AG04449 (cell line): ENCODE measurements at regions not wholly inside any gene's neighbourhood (a gene's known extent, or its start where the extent isn't known, plus 50 kb on each side); places are given as distances from the start of the nearest gene placed in this dataset.

Experiments used
- CTCF ChIA-PET: fragments of 350-600 bp; formaldehyde crosslinking; extraction: SDS; loops from one replicate; lab custom pipeline; 2021; ENCODE audit warnings: antibody characterized with exemption; lab: Yijun Ruan, JAX
- POLR2A ChIA-PET: fragments of 400-600, 350-600 bp; formaldehyde crosslinking; extraction: SDS; loops from one replicate; lab custom pipeline; 2020; ENCODE audit warnings: antibody characterized with exemption, inconsistent platforms; lab: Yijun Ruan, JAX
- DNase-seq: peaks from one replicate; pipeline ENCODE4 v3.0.0-alpha.2; 2010; ENCODE audit warnings: low read depth, low spot score
- H3K4me3 ChIP-seq: 2 replicates; pipeline ENCODE4 v1.5.1; 2011; ENCODE audit warnings: low read depth, mild to moderate bottlenecking, control low read depth, low read length
- TF ChIP-seq, protein P1 (sequence below): IDR thresholded peaks from one replicate; pipeline ENCODE4 v1.5.1; 2011; ENCODE audit warnings: mild to moderate bottlenecking, moderate library complexity, low read length, control low read depth, inconsistent platforms; ENCODE audit not compliant: insufficient read depth; ENCODE audit errors: missing control alignments

DNA sequence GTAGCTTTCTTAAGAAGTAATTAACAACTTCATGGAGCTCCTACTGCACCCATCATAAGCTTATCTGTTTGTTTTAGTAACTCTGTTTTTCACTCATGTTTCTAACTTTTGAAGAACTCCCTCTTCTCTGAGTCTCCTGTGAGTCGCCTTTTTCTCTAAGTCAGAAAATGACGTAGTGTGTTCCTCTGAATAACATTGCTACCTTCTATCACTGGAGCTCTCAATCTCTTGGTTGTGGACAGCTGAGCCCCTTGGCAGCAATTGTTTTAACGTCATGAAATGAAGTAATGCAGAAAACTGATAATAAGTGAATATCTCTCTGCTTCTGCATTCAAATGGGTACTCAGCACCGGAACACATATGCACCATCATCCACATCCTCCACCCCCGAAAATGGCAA lies 433.3 kb upstream of the SALL3 start:
- TF ChIP-seq, protein P1, sequence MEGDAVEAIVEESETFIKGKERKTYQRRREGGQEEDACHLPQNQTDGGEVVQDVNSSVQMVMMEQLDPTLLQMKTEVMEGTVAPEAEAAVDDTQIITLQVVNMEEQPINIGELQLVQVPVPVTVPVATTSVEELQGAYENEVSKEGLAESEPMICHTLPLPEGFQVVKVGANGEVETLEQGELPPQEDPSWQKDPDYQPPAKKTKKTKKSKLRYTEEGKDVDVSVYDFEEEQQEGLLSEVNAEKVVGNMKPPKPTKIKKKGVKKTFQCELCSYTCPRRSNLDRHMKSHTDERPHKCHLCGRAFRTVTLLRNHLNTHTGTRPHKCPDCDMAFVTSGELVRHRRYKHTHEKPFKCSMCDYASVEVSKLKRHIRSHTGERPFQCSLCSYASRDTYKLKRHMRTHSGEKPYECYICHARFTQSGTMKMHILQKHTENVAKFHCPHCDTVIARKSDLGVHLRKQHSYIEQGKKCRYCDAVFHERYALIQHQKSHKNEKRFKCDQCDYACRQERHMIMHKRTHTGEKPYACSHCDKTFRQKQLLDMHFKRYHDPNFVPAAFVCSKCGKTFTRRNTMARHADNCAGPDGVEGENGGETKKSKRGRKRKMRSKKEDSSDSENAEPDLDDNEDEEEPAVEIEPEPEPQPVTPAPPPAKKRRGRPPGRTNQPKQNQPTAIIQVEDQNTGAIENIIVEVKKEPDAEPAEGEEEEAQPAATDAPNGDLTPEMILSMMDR: no peak
- CTCF ChIA-PET: no interaction called here
- H3K4me3 ChIP-seq: no peak overlapping the region
- POLR2A ChIA-PET: no interaction called here
- no peak for DNase-seq

DNA sequence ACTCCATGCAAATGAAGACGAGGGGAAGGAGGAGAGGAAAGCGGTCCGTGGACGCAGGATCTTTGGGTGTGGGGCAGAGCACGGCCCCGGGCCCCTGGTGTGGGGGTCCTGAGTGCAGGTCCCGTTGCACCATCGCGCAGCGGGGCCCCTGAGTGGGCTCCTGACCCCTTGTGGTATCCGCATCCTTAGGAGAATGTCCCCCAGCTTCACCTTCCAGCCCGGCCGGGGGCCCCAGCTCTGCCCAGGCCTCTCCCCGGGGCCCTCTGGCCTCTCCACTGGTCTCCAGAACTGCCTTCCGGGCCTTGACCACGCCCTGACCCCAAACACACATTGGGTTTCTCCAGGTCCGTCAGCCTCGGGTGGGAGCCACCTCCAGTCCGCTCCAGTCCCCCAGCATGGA lies 431.8 kb upstream of the SALL3 start:
- POLR2A ChIA-PET: no interaction called here
- CTCF ChIA-PET: no interaction called here
- TF ChIP-seq, protein P1: no peak
- H3K4me3 ChIP-seq: no peak overlapping the region
- DNase-seq: no peak

DNA sequence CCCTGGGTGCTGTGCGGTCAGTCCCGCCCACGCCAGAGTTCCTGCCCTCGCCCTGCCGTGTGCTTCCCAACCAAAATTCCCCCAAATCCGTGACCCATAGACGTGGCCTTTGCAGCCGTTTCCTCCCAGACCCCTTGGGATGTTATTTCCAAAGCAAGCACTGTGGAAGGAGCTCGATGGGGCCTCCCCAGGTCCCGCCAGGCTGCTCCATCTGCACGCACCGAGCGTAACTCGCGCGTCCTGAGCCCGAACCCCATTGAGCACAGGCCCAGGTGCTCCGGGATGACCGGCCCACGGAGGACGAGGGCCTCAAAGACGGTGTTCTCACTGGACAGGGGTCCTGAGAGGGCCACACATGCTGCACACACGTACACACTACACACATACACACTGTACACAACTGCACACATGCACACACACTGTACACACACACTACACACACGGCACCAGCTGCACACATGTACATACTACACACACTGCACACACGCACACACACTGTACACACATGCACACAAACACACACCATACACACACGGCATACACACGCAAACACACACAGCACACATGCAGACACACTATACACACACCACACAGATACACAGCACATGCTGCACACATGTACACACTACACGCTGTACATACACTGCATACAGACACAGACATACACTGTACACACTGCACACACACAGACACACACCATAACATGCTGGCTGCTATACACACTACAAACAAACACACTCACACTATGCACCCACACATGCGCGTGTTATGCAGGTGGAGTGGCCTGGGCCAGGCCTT lies 431.2 kb upstream of the SALL3 start:
- TF ChIP-seq, protein P1: no peak
- no peak overlapping the region for H3K4me3 ChIP-seq
- POLR2A ChIA-PET: no interaction called here
- CTCF ChIA-PET: no interaction called here
- no peak for DNase-seq

DNA sequence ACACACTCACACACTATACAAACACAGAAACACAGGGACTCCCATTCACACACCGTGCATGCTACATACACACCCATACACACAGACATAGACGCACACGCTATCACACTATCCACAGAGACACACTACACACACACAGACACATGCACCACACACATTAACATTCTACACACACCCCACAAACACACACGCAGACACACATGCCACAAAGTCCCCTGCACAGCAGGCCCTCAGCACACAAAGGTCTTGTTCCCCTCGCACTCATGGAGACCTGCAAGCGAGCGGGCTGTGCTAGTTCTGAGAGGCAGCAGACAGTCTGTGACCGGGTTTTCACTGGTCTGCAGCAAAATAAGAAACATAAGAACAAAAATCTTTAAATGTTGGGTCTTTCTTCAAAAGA lies 429.6 kb upstream of the SALL3 start:
- POLR2A ChIA-PET: no interaction called here
- TF ChIP-seq, protein P1: no peak
- no peak for DNase-seq
- CTCF ChIA-PET: no interaction called here
- H3K4me3 ChIP-seq: no peak overlapping the region

DNA sequence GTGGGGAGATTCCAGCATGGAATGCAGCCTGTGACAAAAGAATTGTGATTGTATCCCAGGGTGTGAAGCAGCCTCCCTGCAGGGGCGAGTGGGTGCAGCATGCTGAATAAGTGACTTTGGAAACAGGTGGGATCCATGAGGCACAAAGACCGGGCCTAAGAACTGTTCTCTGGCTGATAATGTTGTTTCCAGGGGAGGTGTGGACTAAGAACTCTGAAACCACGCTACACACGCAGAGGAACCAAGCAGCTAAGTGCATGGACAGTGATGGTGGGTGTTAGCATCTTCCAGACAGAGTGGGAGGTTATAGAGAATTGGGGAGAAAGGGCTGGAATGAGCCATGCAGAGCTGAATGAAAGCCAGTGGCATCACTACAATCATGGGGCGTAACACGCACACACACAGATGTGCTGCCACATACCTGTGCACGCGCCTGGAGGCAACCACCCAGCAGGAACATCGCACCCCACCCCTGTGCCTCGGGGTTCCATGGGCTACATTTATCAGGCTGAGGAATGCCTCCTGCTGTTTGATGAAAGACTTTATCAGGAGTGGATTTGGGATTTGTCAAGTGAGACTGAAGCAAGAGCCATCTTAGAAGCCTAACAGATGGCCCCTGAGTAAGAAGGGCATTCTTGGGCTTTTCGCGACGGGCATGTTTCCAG lies 424.5 kb upstream of the SALL3 start:
- POLR2A ChIA-PET: no interaction called here
- CTCF ChIA-PET: no interaction called here
- no peak overlapping the region for H3K4me3 ChIP-seq
- no peak for DNase-seq
- TF ChIP-seq, protein P1: no peak

DNA sequence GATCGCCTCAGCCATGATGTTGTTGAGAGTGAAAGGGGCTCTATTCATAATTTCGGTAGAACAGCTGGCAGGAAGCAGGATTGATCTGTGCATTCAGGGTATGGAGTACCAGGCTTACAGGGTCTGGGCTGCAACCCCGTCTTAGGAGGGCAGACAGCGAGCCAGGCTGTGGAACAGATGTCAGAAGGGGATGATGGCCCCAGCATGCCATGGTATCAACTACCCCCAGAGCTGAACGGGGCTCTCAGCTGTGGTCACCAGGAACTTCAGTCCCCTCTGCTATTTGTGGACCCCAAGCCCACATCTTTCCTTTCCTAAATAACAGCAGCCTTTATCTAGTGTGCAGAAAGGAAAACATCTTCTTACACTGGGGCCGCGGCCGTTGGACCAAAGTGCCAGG lies 422.2 kb upstream of the SALL3 start:
- ChIA-PET CTCF (no interaction called here), POLR2A (no interaction called here)
- TF ChIP-seq, protein P1: no peak

More for the DNA sequence above, 422.2 kb upstream of the SALL3 start:
- no peak overlapping the region for H3K4me3 ChIP-seq
- no peak for DNase-seq
